KMS-11 (cell line): ENCODE measurements at regions not wholly inside any gene's neighbourhood (a gene's known extent, or its start where the extent isn't known, plus 50 kb on each side); places are given as distances from the start of the nearest gene placed in this dataset.

Source experiments
- H2AFZ ChIP-seq: fragments of 200-600 bp; sonication (generic); 2 replicates; pipeline ENCODE4 v1.6.1; 2016; ENCODE audit warnings: antibody characterized with exemption, mixed run types, low read depth
- H3K27ac ChIP-seq: fragments of 200-600 bp; sonication (generic); 2 replicates; pipeline ENCODE4 v1.6.1; 2016; ENCODE audit warnings: mild to moderate bottlenecking, mixed run types
- H3K27me3 ChIP-seq: fragments of 200-600 bp; sonication (generic); 2 replicates; pipeline ENCODE4 v1.6.1; 2017; ENCODE audit warnings: mild to moderate bottlenecking, low read depth, mixed run types, moderate library complexity; ENCODE audit not compliant: insufficient read depth
- H3K36me3 ChIP-seq: fragments of 200-600 bp; sonication (generic); 2 replicates; pipeline ENCODE4 v1.6.1; 2017; ENCODE audit warnings: mild to moderate bottlenecking, mixed run types; ENCODE audit not compliant: insufficient read depth
- H3K4me1 ChIP-seq: fragments of 200-600 bp; sonication (generic); 2 replicates; pipeline ENCODE4 v1.6.1; 2016; ENCODE audit warnings: mild to moderate bottlenecking, low read depth, mixed run types; ENCODE audit not compliant: poor library complexity, severe bottlenecking
- H3K4me2 ChIP-seq: fragments of 200-600 bp; sonication (generic); 2 replicates; pipeline ENCODE4 v1.7.0; 2016; ENCODE audit warnings: mild to moderate bottlenecking, mixed run types
- H3K4me3 ChIP-seq: fragments of 200-600 bp; sonication (generic); IDR thresholded peaks from 2 replicates; pipeline ENCODE4 v1.6.1; 2017; ENCODE audit warnings: low read depth, low read length, mixed read lengths; ENCODE audit not compliant: insufficient read depth
- H3K79me2 ChIP-seq: fragments of 200-600 bp; sonication (generic); 2 replicates; pipeline ENCODE4 v1.6.1; 2016; ENCODE audit warnings: low read depth, mixed run types; ENCODE audit not compliant: insufficient read depth
- H3K9ac ChIP-seq: fragments of 200-600 bp; sonication (generic); 2 replicates; pipeline ENCODE4 v1.6.1; 2016; ENCODE audit warnings: mild to moderate bottlenecking, mixed run types
- H4K20me1 ChIP-seq: fragments of 200-600 bp; sonication (generic); 2 replicates; pipeline ENCODE4 v1.6.1; 2016; ENCODE audit warnings: mild to moderate bottlenecking, mixed run types; ENCODE audit not compliant: insufficient read depth
- TF ChIP-seq, protein P1 (sequence below): fragments of 200-600 bp; sonication (generic); conservative IDR thresholded peaks from 2 replicates; pipeline ENCODE4 v1.6.1; 2017; ENCODE audit warnings: low read depth, mild to moderate bottlenecking, antibody characterized with exemption, low read length, moderate library complexity, mixed read lengths

DNA sequence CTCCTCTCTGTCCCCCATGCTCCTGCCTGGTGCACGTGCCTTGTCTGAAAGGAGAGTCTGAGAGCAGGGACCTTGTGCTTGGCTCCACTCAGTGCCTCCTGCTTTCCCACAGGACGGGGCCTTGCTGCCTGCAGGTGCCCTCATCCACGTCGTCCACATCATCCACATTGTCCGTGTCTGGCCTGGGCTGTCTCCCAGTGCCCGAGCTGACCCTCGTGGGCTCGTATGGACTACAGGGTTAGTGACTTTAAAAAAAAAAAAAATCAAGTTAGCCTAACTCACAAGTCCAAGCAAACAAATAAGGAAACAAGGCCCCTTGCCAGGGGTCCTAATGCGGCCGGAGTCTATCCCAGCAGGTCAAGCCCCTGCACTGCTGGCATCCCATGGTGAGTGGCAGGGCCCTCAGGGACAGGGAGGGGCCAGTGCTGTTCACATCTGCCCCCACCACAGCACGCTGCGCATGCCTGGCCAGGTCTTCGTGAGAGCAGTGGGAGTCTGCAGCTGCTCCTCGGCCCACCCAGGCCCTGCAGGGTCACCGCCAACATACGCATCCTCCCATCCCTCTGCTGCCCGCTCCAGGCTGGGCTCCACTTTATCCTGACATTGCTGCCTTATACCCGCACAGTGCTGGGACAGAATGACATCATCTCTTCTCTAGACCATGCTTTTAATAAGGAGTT lies 232.6 kb downstream of the NDUFA10 start:
- no peaks in the 10 kb centered on the region for H3K27me3 ChIP-seq
- TF ChIP-seq, protein P1, sequence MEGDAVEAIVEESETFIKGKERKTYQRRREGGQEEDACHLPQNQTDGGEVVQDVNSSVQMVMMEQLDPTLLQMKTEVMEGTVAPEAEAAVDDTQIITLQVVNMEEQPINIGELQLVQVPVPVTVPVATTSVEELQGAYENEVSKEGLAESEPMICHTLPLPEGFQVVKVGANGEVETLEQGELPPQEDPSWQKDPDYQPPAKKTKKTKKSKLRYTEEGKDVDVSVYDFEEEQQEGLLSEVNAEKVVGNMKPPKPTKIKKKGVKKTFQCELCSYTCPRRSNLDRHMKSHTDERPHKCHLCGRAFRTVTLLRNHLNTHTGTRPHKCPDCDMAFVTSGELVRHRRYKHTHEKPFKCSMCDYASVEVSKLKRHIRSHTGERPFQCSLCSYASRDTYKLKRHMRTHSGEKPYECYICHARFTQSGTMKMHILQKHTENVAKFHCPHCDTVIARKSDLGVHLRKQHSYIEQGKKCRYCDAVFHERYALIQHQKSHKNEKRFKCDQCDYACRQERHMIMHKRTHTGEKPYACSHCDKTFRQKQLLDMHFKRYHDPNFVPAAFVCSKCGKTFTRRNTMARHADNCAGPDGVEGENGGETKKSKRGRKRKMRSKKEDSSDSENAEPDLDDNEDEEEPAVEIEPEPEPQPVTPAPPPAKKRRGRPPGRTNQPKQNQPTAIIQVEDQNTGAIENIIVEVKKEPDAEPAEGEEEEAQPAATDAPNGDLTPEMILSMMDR = no peak
- no peaks in the 10 kb centered on the region for H3K36me3 ChIP-seq
- no peak overlapping the region for H2AFZ ChIP-seq
- no peaks in the 10 kb centered on the region for H3K4me1 ChIP-seq
- no peak overlapping the region for H3K4me3 ChIP-seq
- H3K79me2 ChIP-seq = no peaks in the 10 kb centered on the region
- no peaks in the 10 kb centered on the region for H4K20me1 ChIP-seq
- no peak overlapping the region for H3K27ac ChIP-seq
- no peak overlapping the region for H3K9ac ChIP-seq
- no peak overlapping the region for H3K4me2 ChIP-seq

DNA sequence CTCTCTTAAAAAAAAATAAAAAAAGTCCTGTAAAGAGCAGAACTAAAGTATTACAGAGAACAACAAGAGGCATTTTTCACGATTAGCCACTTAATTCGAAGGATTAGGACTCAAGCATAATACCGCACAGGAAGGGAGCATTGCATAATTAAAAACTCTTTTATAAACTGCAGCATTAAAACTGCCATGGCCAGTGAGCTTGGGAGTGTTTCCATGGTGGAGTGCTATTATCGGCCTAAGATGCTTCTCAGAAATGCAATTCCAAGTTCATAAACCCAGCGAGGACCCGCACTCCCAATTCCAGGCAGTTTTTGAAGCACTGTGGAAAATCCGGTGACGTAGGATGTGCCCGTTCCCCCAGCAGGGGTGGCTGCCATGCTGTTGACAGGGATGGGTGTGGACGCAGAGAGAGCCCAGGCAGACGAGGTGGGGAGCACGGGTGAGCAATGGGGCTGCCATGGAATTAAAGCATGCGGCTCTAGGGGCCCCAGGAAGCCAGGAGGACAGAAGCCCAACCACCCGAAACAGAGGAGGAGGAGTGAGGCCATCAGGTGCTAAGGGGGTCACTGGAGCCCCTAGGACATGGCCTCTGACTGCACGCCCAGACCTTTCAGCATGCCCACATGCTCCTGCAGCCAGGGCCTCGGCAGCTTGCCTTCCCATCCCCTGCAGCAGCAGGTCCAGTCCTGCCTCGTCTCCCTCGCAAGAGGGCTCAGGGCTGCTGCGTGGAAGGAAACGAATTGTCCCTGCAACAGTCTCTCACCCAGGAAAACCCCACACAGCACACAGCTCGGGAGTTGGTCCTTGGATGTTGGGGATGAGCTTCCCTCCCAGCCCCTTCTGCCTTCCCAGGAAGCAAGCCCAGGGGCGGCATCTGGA lies 233.4 kb downstream of the NDUFA10 start:
- Histone ChIP-seq H3K36me3 (no peaks in the 10 kb centered on the region), H3K9ac (no peak overlapping the region), H2AFZ (no peak overlapping the region), H3K27me3 (no peaks in the 10 kb centered on the region), H4K20me1 (no peaks in the 10 kb centered on the region), H3K4me1 (no peaks in the 10 kb centered on the region), H3K79me2 (no peaks in the 10 kb centered on the region), H3K4me3 (no peak overlapping the region), H3K27ac (no peak overlapping the region), H3K4me2 (no peak overlapping the region)
- TF ChIP-seq, protein P1 = no peak

DNA sequence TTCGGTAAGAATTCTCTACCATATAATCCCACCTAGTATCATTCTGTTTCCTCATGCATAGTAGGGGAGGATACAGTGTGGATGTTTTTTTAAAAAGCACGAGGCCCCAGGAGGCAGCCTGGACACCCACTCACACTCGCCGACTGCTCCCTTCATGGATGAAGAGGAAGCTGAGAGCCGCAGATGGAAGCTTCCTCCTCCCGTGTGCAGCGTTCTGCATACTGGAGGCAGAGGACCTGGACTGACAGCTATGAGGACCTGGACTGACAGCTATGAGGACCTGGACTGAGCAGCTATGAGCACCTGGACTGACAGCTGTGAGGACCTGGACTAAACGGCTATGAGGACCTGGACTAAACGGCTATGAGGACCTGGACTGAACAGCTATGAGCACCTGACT lies 234.4 kb downstream of the NDUFA10 start:
- H3K36me3 ChIP-seq = no peaks in the 10 kb centered on the region
- H3K4me1 ChIP-seq = no peaks in the 10 kb centered on the region
- H3K4me3 ChIP-seq = no peak overlapping the region
- H3K4me2 ChIP-seq = no peak overlapping the region
- H3K27ac ChIP-seq = no peak overlapping the region
- H3K9ac ChIP-seq = no peak overlapping the region
- no peaks in the 10 kb centered on the region for H3K27me3 ChIP-seq
- H2AFZ ChIP-seq = no peak overlapping the region
- no peaks in the 10 kb centered on the region for H4K20me1 ChIP-seq
- TF ChIP-seq, protein P1 = no peak
- H3K79me2 ChIP-seq = no peaks in the 10 kb centered on the region

DNA sequence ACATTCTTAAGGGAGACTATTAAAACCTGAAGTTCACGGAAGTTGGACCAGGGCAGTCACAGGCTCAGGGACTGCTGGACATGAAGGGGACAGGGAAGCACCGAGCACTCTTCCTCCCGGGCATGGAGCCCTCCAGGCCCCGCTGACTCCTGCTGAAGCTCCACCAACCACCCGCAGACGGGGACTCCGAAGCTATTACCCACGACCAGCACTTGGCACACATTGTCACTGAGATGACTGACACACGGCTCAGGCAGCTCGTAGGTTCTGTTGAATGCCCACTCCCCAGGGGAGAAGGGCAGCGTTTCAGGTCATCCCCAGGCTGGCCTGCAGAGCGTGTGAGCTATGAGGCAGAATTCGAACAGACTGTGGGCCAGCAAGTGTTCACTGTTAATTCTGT lies 234.8 kb downstream of the NDUFA10 start:
- H3K4me1 ChIP-seq = no peaks in the 10 kb centered on the region
- no peak overlapping the region for H3K4me3 ChIP-seq
- H2AFZ ChIP-seq = no peak overlapping the region
- TF ChIP-seq, protein P1 = no peak
- H3K79me2 ChIP-seq = no peaks in the 10 kb centered on the region
- H3K36me3 ChIP-seq = no peaks in the 10 kb centered on the region
- no peaks in the 10 kb centered on the region for H4K20me1 ChIP-seq
- H3K4me2 ChIP-seq = no peak overlapping the region
- H3K9ac ChIP-seq = no peak overlapping the region
- H3K27ac ChIP-seq = no peak overlapping the region
- H3K27me3 ChIP-seq = no peaks in the 10 kb centered on the region
